Testis (tissue), 2 donors: ENCODE measurements at regions not wholly inside any gene's neighbourhood (a gene's known extent, or its start where the extent isn't known, plus 50 kb on each side); places are given as distances from the start of the nearest gene placed in this dataset.

ENCODE experiments used
- CTCF ChIP-seq, 3 experiments: fragments of 450-650 bp in 2 of 3; fragments of 200-600 bp in 1 of 3; sonication (generic) in 1 of 3; IDR thresholded peaks; one replicate each; pipeline ENCODE4 v1.5.1; 2016 to 2019; ENCODE audit warnings: antibody characterized with exemption in 3 of 3, mild to moderate bottlenecking in 2 of 3, moderate library complexity in 1 of 3
- POLR2A ChIP-seq: fragments of 450-650 bp; IDR thresholded peaks from one replicate; pipeline ENCODE4 v1.6.1; 2017; ENCODE audit warnings: antibody characterized with exemption, mild to moderate bottlenecking, moderate library complexity

- no peak for TF ChIP-seq CTCF (IDR thresholded peaks at IDR 0.05)
- no peak for TF ChIP-seq POLR2A
These were observed 936.6 kb downstream of the ZPLD1 start for GRCh38 chr3:103371411-103371810.
